ENCODE measurements at regions not wholly inside any gene's neighbourhood (a gene's known extent, or its start where the extent isn't known, plus 50 kb on each side); places are given as distances from the start of the nearest gene placed in this dataset.

DNA sequence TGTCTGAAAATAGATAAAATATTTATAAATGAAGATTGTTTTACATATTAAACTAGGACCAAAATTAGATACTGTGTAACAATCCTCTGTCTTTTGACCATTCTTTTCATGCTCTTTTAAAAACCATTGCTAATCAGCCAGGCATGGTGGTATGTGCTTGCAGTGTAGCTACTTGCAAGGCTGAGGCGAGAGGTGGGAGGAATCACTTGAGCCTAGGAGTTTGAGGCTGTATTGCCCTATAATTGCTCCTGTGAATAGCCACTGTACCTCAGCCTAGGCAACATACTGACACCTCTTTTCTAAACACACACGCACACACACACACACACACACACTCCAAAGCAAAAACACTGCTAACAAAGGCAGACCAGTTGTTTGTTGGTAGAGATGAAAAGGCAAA is 259.2 kb downstream of the JRKL start:
- no peak for TF ChIP-seq TARDBP (IDR thresholded peaks at IDR 0.05)
- no peak for TF ChIP-seq HDGF (IDR thresholded peaks at IDR 0.05; ENCODE audit: borderline replicate concordance)
- TF ChIP-seq L3MBTL2 (conservative IDR thresholded peaks at IDR 0.05): no peak
- TF ChIP-seq NFRKB (IDR thresholded peaks at IDR 0.05): no peak
